KG1 (cell line): ENCODE measurements at regions not wholly inside any gene's neighbourhood (a gene's known extent, or its start where the extent isn't known, plus 50 kb on each side); places are given as distances from the start of the nearest gene placed in this dataset.
"Not testable (repeated sequence)": the region's sequence is repeated elsewhere in the genome, so short reads cannot be mapped to it uniquely, and the experiment has no call there.

Source experiments
- DNase-seq: peaks from one replicate; lab custom pipeline; 2025; lab: John Stamatoyannopoulos, UW

GRCh38 chr13:107669391-107669993, 545.8 kb downstream of the LIG4 start:
- no peak for DNase-seq

GRCh38 chr13:107665926-107666458, 549.3 kb downstream of the LIG4 start:
- no peak for DNase-seq

- peak; percentile 3 for DNase-seq
These were observed 565.1 kb downstream of the LIG4 start for GRCh38 chr13:107650081-107650701.

- DNase-seq, result no peak
These were observed 566.3 kb downstream of the LIG4 start for GRCh38 chr13:107649079-107649478.

- no peak for DNase-seq
These were observed 571.2 kb downstream of the LIG4 start for GRCh38 chr13:107644136-107644535.

GRCh38 chr13:107643615-107644014, 571.7 kb downstream of the LIG4 start:
- DNase-seq, result no peak

GRCh38 chr13:107642831-107643230, 572.5 kb downstream of the LIG4 start:
- DNase-seq, result no peak

- DNase-seq, result no peak
These were observed 573.8 kb downstream of the LIG4 start for GRCh38 chr13:107641574-107641973.

- no peak for DNase-seq
These were observed 589.7 kb downstream of the LIG4 start for GRCh38 chr13:107625648-107626047.

- no peak for DNase-seq
These were observed 597.8 kb downstream of the LIG4 start for GRCh38 chr13:107617527-107617926.

- no peak for DNase-seq
These were observed 603.0 kb downstream of the LIG4 start for GRCh38 chr13:107612376-107612775.

GRCh38 chr13:107608736-107609135, 606.6 kb downstream of the LIG4 start:
- DNase-seq, result no peak

- no peak for DNase-seq
These were observed 614.4 kb downstream of the LIG4 start for GRCh38 chr13:107600971-107601370.

GRCh38 chr13:107596306-107596705, 619.0 kb downstream of the LIG4 start:
- not testable (repeated sequence) for DNase-seq

- no peak for DNase-seq
These were observed 624.8 kb downstream of the LIG4 start for GRCh38 chr13:107590556-107590955.

GRCh38 chr13:107587681-107588080, 627.7 kb downstream of the LIG4 start:
- DNase-seq, result no peak

- no peak for DNase-seq
These were observed 629.1 kb downstream of the LIG4 start for GRCh38 chr13:107586216-107586615.

- no peak for DNase-seq
These were observed 629.7 kb downstream of the LIG4 start for GRCh38 chr13:107585469-107586180.

GRCh38 chr13:107582171-107582570, 633.2 kb downstream of the LIG4 start:
- DNase-seq, result no peak

GRCh38 chr13:107580741-107581412, 634.5 kb downstream of the LIG4 start:
- DNase-seq, result no peak

GRCh38 chr13:107576430-107576829, 638.9 kb downstream of the LIG4 start:
- DNase-seq, result no peak

- DNase-seq, result no peak
These were observed 640.7 kb downstream of the LIG4 start for GRCh38 chr13:107574517-107575210.
